CD4-positive, alpha-beta T cell treated with Interleukin-4 for 1 hour (primary cell): ENCODE measurements at regions not wholly inside any gene's neighbourhood (a gene's known extent, or its start where the extent isn't known, plus 50 kb on each side); places are given as distances from the start of the nearest gene placed in this dataset.
"Not testable (repeated sequence)": the region's sequence is repeated elsewhere in the genome, so short reads cannot be mapped to it uniquely, and the experiment has no call there.

ENCODE experiments used
- DNase-seq, 2 donors: peaks; one replicate each; pipeline ENCODE4 v3.0.0-alpha.2; 2020 to 2022

DNA sequence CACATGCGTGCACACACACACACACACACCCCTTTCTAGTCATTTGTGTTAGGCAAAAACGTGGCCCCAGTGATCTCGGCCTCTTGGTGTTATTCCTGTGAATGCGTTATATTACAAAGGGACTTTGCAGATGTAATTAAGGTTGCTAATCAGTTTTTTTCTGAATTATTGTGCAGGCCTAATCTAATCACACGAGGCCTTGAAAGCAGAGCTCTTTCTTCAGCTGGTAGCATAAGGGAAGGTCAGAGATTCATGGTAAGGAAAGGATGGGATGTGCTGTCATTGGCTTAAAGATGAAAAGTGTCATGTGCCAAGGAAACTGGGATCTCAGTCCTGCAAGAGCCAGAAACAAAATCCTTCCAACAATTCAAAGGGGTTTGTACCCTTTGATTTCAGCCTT lies 113.4 kb upstream of the ELAC2 start:
- DNase-seq: no peak

GRCh38 chr17:13129356-13129755 lies 111.5 kb upstream of the ELAC2 start:
- DNase-seq: no peak

- no peak for DNase-seq
These were observed 110.8 kb upstream of the ELAC2 start for GRCh38 chr17:13128676-13129075.

DNA sequence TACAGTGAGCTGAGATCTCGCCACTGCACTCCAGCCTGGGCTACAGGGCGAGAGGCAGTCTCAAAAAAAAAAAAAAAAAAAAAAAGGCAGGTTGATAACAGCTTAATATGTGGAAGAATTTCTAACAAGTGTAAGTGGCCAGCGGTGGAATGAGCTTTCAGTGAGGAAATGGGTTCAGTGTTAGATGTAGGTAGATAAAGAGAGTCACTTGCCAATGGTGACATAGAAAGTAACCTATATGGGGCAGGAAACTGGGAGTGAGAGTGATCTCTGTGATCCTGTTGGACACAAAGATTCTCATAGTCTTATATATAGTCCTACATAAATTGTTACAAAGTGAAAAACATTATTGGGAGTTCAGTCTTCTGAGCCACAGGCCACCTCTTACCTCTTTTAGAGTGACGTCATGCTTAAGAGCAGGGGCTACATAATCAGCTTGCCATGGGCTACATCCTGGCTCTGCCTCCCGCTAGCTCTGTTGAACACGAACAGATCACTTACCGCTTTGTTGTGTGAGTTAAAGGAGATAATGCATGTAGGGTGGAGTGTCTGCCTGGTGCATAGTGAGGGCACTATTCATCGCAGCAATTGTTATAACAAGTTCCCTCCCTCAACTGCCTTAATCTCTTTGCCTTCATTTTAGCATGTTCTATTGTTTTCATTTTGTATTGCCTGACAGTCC lies 110.2 kb upstream of the ELAC2 start:
- no peak for DNase-seq

DNA sequence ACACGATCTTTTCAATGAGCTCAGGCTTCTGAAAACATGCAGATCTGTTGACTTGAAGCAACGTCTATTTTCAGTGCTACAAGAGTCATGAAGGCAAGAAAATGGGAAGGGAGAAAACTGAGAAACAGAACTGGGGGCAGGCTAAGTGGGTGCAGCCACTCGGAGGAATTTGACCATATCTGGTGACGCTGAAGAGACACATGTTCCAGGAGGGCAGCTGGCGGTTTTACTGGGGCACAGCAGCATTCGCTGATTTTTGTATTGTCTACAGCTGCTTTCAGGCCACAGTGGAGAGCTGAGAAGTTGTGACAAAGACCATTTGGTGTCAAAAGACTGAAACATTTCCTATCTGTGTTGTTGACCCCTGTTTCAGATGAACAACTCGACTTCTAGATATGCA lies 103.0 kb upstream of the ELAC2 start:
- DNase-seq: no peak

DNA sequence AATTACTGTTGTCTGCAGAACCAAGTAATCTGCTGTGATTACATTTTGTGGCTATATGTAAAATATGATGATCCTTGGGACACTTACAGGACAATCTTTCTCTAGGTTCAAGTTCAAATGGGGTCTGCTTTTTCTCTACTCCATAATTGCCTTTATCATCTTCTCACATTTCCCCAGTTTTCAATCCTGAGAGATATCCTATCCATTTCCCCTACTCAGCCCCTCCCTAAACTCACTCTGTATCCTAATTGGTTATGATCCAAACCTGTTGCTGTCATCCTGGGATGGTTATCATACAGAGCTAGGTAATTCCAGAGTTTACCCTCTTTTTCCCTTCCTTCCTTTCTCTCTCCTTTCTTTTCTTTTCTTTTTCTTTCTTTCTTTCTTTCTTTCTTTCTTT lies 100.5 kb upstream of the ELAC2 start:
- no peak for DNase-seq

GRCh38 chr17:13117616-13118015 lies 99.8 kb upstream of the ELAC2 start:
- no peak for DNase-seq

GRCh38 chr17:13114601-13115031 lies 96.8 kb upstream of the ELAC2 start:
- DNase-seq: no peak

DNA sequence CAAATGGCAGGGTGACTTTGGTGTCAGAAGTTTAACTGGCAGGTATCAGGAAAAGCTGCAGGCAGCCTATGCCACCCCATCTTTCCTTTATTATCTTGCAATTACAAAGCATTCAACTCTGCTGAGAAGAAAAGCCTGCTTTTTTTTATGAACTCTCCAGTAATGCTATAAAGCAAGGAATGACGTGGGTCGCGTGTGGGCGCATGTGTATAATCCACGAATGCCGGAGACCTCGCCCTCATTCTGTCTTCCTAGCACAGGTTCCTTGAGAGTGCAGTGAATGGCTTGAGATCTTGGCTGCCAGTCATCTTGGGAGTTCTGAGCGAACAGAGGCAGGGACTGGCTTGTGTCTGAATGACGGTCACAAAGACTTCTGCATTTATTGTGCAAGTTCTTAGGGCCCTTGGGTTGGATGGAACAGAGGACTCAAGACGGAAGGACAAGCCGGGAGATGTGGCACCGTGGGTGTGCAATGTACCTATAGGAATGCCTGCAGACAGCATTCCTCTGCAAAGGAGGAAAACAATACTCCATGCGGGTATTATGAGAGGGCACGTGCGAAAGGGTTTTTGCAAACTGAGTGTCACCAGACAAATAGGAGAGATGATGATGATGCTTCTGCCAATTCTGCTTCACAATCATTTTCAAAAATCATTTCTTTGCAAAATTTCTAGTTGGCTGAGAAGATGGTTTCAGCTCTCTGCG lies 96.1 kb upstream of the ELAC2 start:
- no peak for DNase-seq

DNA sequence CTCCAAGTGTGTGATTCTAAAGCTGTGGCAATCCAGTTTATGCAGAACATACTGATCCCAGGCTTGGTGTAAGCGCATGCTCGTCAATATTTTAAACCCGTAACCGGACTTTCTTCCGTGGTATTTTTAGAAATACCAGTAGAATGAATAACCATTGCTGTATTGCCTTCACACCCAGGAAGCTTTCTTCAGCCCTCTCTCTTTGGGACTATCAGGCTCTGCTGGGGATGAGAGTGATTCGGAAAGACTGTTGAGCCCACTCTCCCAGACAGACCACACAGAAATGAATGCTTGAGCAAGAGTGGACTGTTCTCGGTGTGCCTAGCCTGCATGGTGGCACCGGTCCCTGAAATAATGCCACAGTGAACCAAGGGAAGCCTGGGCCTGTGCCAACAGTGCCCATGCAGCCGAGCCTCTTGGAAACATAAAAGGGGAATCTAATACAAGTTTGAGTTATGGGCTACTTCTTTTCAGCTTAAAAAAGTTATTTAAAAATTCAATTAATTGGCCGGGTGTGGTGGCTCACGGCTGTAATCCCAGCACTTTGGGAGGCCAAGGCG lies 89.9 kb upstream of the ELAC2 start:
- no peak for DNase-seq

DNA sequence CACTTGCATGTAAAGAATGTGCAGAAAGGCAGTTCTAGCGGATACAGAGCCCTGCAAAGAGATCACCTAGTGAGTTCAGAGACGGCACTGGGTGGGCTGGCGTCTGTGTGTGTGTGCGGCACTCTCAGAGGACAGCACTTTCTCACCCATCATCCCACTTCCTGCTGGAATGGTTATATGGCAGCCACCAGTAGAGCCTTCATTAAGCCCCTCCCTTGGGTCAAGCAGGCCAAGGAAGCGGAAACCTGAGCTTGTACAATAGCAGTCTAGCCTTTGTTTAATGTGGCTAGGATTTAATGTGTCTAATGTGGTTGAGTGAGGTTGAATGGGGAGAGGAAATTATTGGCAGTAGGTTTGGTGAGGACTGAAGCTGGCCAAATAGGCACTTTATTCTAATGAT lies 88.3 kb upstream of the ELAC2 start:
- DNase-seq: no peak

DNA sequence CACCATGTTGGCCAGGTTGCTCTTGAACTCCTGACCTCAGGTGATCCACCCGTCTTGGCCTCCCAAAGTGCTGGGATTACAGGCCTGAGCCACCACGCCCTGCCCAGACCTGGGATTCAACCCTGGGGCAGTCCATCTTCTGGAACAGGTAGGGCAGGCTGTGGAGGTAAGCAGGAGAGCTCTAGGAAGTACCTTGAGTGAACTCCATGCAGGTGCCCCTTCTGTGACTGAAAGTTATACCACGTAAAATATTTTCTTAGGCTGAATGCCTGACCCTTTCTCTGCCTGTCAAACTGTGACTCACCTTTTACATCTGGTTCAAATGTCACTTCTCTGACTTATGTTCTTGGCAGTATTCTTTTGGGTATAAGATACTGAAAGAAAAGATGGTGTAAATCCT lies 86.7 kb upstream of the ELAC2 start:
- no peak for DNase-seq

DNA sequence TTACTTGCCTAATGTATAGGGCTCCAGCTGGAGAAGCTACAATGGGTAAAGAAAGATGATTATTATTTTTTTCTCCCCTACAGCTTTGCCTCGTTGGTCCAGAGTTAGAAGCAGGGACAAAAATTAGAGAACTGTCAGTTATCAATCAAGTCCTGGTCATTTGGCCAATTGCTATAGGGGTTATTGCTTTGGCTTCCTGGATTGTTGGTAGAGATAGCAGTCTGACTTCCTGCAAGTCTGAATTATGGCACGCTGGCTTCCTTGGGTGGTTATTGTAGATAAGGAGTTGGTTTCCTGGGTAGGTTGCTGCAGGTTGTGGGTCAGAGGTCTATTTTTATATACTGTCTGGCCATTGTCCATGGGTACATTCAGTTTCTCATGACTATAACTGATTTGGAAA lies 84.7 kb upstream of the ELAC2 start:
- DNase-seq: no peak

GRCh38 chr17:13099926-13100325 lies 82.1 kb upstream of the ELAC2 start:
- DNase-seq: no peak

DNA sequence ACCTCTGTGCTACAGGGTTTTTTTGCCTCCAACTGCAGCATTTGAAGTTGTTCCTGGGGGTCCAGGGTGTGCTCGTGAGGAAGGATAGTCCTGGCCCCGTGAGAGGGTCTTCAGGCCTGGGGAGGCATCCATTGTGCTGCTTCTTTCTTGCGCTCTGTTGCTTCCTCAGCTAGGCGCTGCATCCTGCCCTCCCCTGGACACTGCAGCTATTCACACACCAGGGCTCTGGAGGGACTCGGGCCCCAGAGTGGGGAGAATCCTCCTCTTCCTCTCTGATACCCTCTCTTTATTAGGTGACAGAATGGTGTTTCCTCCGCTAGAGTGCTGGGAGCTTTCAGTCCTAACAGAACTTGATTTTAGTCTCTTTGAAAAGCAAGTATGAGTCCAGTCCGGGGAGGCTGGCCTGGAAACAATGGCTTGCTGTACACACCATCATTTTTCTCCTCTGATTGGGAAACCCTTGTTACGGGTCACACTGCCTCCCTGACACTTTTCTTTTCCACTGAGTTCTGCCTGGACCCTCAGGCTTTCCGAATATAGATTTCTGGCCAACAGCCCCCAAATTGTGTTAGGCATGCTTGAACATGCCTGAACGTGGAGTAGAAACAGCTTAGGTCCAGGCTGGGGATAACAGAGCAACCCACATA lies 81.4 kb upstream of the ELAC2 start:
- no peak for DNase-seq

DNA sequence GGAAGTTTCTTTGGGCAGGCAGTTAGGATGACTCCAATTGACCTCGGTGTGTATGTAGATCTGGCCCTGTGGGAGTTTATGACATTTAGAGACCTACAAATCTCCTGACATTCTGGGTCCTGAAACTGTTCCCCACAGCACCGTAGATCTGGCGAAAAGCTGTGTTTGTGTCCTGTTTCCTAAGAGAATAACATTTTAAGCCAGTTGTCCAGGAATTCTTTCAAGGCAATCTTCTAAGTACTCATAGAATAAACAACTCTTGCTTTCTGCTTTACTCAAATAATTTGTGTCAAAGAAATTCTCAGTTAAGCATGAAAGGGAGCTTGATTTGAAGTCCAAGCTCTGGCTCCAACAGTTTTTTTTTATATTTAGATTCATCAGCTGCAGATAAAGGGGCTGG lies 78.5 kb upstream of the ELAC2 start:
- no peak for DNase-seq

- not testable (repeated sequence) for DNase-seq
These were observed 74.2 kb upstream of the ELAC2 start for GRCh38 chr17:13092010-13092409.

- no peak for DNase-seq
These were observed 70.8 kb upstream of the ELAC2 start for GRCh38 chr17:13088666-13089065.

GRCh38 chr17:13087802-13088201 lies 70.0 kb upstream of the ELAC2 start:
- no peak for DNase-seq

- DNase-seq: no peak
These were observed 68.4 kb upstream of the ELAC2 start for GRCh38 chr17:13086142-13086769.

DNA sequence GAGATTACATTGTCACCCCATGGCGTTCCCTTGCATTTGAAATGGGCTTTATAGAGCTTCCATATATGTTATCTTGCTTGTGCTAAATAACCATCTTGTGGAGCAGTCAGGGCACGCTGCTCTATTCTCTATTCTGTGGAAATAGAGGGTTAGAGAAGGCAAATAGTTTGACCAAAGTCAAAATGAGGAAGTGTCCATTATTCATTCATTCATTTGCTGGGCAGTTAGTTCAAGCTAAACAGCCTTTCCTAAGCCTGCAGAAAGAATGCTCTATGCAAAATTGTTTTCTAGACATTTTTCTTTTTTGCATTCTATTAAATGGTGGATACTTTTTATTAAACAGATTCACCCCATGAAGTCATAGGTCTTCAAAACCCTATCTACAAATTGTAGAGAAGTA lies 67.8 kb upstream of the ELAC2 start:
- DNase-seq: no peak

DNA sequence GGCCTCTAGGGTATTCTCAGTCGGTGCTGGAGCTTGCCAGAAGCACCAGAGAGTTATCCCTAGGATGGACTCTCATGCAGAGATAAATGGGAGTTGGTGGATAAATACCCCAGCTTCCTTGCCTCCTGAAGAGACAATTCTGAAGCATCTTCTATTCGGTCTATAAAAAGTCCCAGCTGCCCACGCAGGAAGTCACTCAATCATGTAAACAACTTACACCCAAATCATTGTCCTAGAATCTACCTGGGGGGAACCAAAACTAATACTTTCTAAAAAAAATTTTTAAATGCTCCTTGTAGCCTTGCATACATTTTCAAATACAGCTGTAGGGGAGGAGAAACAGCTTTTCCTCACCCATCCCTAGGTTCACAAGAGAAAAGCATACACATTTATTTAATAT lies 66.6 kb upstream of the ELAC2 start:
- DNase-seq: no peak

DNA sequence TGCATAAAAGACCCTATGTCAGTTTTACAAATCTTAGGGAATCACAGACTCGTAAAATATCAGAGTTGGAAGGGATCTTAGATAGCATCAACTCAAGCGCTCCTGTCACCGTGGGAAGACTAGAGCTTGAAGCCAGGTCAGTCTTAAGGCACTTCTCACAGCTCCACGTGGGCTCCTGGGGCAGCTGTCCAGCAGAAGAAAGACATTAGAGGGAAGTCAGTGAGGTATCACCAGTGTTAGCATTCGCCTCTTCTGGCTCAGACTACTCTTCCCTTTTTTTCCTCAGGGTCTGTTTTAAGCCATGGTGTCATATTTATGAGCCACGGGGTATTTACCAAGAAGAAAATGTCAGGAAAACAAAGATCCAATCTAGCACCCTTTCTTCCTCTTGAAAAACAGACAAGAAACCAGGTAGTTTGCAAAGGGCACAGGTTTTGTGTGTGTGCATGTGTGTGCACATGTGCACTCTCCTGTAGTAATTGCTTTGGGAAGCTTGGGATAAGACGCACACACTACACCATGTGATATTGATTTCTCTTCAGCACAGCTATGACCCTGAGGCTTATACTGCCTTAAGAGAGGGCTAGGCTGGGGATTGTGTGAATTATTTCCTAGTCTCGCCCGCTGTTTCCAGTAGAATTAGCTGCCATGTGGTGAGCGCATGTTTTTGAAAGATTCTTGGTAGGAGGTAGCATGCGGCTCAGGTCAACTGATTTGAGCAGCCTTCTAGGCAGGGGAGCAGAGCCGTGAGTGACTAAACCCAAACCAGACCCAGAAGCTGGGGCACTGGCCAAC lies 61.0 kb upstream of the ELAC2 start:
- no peak for DNase-seq
